ENCODE measurements at regions not wholly inside any gene's neighbourhood (a gene's known extent, or its start where the extent isn't known, plus 50 kb on each side); places are given as distances from the start of the nearest gene placed in this dataset.

DNA sequence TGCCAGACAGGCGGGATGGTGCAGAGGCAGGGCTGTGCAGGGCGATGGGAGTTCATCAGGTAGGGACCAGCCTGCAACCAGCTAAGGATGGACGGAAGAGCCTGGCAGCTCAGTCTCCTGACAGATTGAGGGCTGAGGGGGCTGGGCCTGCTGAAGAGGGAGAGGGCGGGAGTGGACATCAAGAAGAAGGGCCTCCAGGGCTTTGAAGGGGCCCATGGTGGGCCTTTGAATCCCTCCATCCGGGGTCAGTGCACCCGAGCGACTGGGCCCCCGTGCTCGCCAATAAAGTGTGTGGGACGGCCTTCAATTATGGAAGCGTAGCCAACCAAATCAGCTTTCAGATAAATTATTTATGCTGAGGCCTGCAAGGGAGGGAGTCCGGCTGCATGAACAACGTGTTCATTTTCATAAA, 431.2 kb downstream of the RPS24 start:
- TF ChIP-seq, protein P1, sequence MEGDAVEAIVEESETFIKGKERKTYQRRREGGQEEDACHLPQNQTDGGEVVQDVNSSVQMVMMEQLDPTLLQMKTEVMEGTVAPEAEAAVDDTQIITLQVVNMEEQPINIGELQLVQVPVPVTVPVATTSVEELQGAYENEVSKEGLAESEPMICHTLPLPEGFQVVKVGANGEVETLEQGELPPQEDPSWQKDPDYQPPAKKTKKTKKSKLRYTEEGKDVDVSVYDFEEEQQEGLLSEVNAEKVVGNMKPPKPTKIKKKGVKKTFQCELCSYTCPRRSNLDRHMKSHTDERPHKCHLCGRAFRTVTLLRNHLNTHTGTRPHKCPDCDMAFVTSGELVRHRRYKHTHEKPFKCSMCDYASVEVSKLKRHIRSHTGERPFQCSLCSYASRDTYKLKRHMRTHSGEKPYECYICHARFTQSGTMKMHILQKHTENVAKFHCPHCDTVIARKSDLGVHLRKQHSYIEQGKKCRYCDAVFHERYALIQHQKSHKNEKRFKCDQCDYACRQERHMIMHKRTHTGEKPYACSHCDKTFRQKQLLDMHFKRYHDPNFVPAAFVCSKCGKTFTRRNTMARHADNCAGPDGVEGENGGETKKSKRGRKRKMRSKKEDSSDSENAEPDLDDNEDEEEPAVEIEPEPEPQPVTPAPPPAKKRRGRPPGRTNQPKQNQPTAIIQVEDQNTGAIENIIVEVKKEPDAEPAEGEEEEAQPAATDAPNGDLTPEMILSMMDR (conservative IDR thresholded peaks at IDR 0.05 in 1 of 2, IDR thresholded peaks at IDR 0.05 in 1 of 2; ENCODE audit: extremely low read depth in 1 of 2, insufficient read depth in 1 of 2, low read depth in 1 of 2, low read length in 2 of 2) = no peak
- no peak for TF ChIP-seq EZH2 (IDR thresholded peaks at IDR 0.05; ENCODE audit: borderline replicate concordance, low read length)

All from mammary epithelial cell (primary cell).